ENCODE measurements at regions not wholly inside any gene's neighbourhood (a gene's known extent, or its start where the extent isn't known, plus 50 kb on each side); places are given as distances from the start of the nearest gene placed in this dataset.
"Not testable (repeated sequence)": the region's sequence is repeated elsewhere in the genome, so short reads cannot be mapped to it uniquely, and the experiment has no call there.

GRCh38 chr7:113279256-113279655 is 160.9 kb upstream of the SMIM30 start:
- no peak overlapping the region for H3K4me2 ChIP-seq (ENCODE audit: low read length)
- H3K4me1 ChIP-seq (ENCODE audit: insufficient read depth, low read length, poor library complexity, severe bottlenecking): no peaks in the 10 kb centered on the region
- H3K36me3 ChIP-seq (ENCODE audit: insufficient read depth, low read length): no peaks in the 10 kb centered on the region
- H3K79me2 ChIP-seq (ENCODE audit: insufficient read depth, low read depth, low read length): no peaks in the 10 kb centered on the region
- no peak overlapping the region for H3K4me3 ChIP-seq (ENCODE audit: low read depth, low read length, poor library complexity, severe bottlenecking)
- BruUV-seq (replicated peaks): no TSS peak
- H4K20me1 ChIP-seq (ENCODE audit: insufficient read depth, low read length): no peaks in the 10 kb centered on the region
- intact Hi-C loops (cut with micrococcal nuclease; ENCODE audit: unreplicated experiment): no loop called here
- H3K27ac ChIP-seq (ENCODE audit: low read depth, low read length, poor library complexity, severe bottlenecking): no peak overlapping the region
- H2AFZ ChIP-seq (ENCODE audit: low read length): no peak overlapping the region
- no peaks in the 10 kb centered on the region for H3K9me2 ChIP-seq (ENCODE audit: insufficient read depth, low read length)
- DNase-seq (ENCODE audit: low spot score): no peak
- H3K9me3 ChIP-seq (ENCODE audit: low read length): no peaks in the 10 kb centered on the region; the same call in 1 of the 2 replicates
- POLR2A ChIA-PET: no interaction called here
- CTCF ChIA-PET (ENCODE audit: unreplicated experiment): no interaction called here
- TF ChIP-seq, protein P1, sequence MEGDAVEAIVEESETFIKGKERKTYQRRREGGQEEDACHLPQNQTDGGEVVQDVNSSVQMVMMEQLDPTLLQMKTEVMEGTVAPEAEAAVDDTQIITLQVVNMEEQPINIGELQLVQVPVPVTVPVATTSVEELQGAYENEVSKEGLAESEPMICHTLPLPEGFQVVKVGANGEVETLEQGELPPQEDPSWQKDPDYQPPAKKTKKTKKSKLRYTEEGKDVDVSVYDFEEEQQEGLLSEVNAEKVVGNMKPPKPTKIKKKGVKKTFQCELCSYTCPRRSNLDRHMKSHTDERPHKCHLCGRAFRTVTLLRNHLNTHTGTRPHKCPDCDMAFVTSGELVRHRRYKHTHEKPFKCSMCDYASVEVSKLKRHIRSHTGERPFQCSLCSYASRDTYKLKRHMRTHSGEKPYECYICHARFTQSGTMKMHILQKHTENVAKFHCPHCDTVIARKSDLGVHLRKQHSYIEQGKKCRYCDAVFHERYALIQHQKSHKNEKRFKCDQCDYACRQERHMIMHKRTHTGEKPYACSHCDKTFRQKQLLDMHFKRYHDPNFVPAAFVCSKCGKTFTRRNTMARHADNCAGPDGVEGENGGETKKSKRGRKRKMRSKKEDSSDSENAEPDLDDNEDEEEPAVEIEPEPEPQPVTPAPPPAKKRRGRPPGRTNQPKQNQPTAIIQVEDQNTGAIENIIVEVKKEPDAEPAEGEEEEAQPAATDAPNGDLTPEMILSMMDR (conservative IDR thresholded peaks at IDR 0.05; ENCODE audit: low read length): no peak
- no peak for TF ChIP-seq EZH2phosphoT487 (IDR thresholded peaks at IDR 0.05; ENCODE audit: borderline replicate concordance, low read depth, low read length)

- intact Hi-C loops (cut with micrococcal nuclease; ENCODE audit: unreplicated experiment): no loop called here
- H3K9me3 ChIP-seq (ENCODE audit: low read length): no peaks in the 10 kb centered on the region; the same call in 1 of the 2 replicates
- H3K4me1 ChIP-seq (ENCODE audit: insufficient read depth, low read length, poor library complexity, severe bottlenecking): no peaks in the 10 kb centered on the region
- no peak overlapping the region for H3K27ac ChIP-seq (ENCODE audit: low read depth, low read length, poor library complexity, severe bottlenecking)
- BruUV-seq (replicated peaks): no TSS peak
- CTCF ChIA-PET (ENCODE audit: unreplicated experiment): no interaction called here
- no peak for DNase-seq (ENCODE audit: low spot score)
- POLR2A ChIA-PET: no interaction called here
- no peak for TF ChIP-seq EZH2phosphoT487 (IDR thresholded peaks at IDR 0.05; ENCODE audit: borderline replicate concordance, low read depth, low read length)
- TF ChIP-seq, protein P1 (conservative IDR thresholded peaks at IDR 0.05; ENCODE audit: low read length): no peak
- H3K4me2 ChIP-seq (ENCODE audit: low read length): no peak overlapping the region
- no peak overlapping the region for H2AFZ ChIP-seq (ENCODE audit: low read length)
- no peaks in the 10 kb centered on the region for H3K36me3 ChIP-seq (ENCODE audit: insufficient read depth, low read length)
- H3K4me3 ChIP-seq (ENCODE audit: low read depth, low read length, poor library complexity, severe bottlenecking): no peak overlapping the region
- H3K79me2 ChIP-seq (ENCODE audit: insufficient read depth, low read depth, low read length): no peaks in the 10 kb centered on the region
- H3K9me2 ChIP-seq (ENCODE audit: insufficient read depth, low read length): no peaks in the 10 kb centered on the region
- H4K20me1 ChIP-seq (ENCODE audit: insufficient read depth, low read length): no peaks in the 10 kb centered on the region
Measured at GRCh38 chr7:113270790-113271189, 152.4 kb upstream of the SMIM30 start.

DNA sequence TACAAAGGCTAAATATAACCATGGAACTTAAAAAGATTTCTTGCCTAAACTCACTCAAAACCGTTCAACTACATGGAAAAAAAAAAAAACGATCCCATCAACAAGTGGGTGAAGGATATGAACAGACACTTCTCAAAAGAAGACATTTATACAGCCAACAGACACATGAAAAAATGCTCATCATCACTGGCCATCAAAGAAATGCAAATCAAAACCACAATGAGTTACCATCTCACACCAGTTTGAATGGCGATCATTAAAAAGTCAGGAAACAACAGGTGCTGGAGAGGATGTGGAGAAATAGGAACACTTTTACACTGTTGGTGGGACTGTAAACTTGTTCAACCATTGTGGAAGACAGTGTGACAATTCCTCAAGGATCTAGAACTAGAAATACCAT is 151.2 kb upstream of the SMIM30 start:
- H4K20me1 ChIP-seq (ENCODE audit: insufficient read depth, low read length); H3K36me3 ChIP-seq (ENCODE audit: insufficient read depth, low read length); H2AFZ ChIP-seq (ENCODE audit: low read length); H3K4me1 ChIP-seq (ENCODE audit: insufficient read depth, low read length, poor library complexity, severe bottlenecking); intact Hi-C loops (cut with micrococcal nuclease; ENCODE audit: unreplicated experiment); BruUV-seq (replicated peaks); H3K9me2 ChIP-seq (ENCODE audit: insufficient read depth, low read length); DNase-seq (ENCODE audit: low spot score); H3K4me2 ChIP-seq (ENCODE audit: low read length); H3K27ac ChIP-seq (ENCODE audit: low read depth, low read length, poor library complexity, severe bottlenecking); H3K9me3 ChIP-seq (ENCODE audit: low read length); H3K79me2 ChIP-seq (ENCODE audit: insufficient read depth, low read depth, low read length); H3K4me3 ChIP-seq (ENCODE audit: low read depth, low read length, poor library complexity, severe bottlenecking); POLR2A ChIA-PET; CTCF ChIA-PET (ENCODE audit: unreplicated experiment): not testable (repeated sequence)

Measured in OCI-LY7 (cell line).